HG03039 (cell line): ENCODE measurements at regions not wholly inside any gene's neighbourhood (a gene's known extent, or its start where the extent isn't known, plus 50 kb on each side); places are given as distances from the start of the nearest gene placed in this dataset.
"Not testable (repeated sequence)": the region's sequence is repeated elsewhere in the genome, so short reads cannot be mapped to it uniquely, and the experiment has no call there.

Source experiments
- ATAC-seq: cut with Tn5 transposase; IDR thresholded peaks from one replicate; pipeline ENCODE4 v1.9.1; 2021; ENCODE audit warnings: mild to moderate bottlenecking, moderate library complexity; ENCODE audit not compliant: unreplicated experiment

DNA sequence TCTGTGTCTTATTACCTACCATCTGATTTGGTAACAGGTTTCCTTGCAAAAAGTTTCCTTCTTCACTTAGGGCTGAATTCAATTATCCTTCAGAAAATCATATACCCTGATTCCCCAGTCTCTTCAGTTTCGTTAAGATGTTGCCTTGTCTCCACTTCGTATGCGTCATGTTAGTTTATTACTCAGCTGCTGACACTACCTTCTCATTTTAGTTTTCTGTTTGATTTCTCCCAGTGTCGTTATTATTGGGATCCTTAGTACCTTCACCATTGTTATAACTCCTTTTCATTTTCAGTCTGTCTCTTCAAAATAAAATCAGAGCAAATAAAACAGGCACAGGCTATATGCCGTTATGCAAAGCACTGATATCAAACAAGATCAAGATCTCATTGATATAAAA lies 87.5 kb upstream of the RBPJ start:
- no peak for ATAC-seq

DNA sequence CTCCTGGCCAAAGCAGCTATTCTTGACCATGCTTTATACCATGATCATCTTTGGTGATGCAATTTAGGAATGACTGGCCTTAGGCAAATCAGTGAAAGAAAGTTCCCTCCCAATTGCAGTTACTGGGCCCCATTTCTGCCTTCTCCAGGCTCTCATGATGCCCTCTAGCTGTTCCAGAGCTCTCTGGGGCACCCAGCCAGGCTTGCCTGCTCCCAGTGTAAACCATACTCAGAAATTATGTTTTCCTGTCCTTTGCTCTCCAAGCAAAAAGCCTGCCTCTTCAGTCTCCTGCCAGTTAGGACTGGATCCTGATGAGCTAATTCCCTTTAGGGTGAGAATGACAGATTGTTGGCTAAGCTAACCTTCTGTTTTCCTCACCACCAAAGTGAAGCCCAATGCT lies 85.3 kb upstream of the RBPJ start:
- no peak for ATAC-seq

DNA sequence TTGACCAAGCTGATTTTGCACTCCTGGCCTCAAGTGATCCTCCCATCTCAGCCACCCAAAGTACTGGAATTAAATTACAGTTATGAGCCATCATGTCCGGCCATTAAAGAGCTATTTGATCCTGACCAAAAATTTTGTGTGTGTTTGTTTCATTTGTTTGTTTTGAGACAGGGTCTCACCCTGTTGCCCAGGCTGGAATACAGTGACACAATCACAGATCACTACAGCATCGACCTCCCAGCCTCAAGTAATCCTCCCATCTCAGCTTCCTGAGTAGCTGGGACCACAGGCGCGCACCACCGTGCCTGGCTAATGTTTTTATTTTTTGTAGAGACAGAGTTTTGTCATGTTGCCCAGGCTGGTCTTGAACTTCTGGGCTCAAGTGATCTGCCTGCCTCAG lies 82.9 kb upstream of the RBPJ start:
- no peak for ATAC-seq

DNA sequence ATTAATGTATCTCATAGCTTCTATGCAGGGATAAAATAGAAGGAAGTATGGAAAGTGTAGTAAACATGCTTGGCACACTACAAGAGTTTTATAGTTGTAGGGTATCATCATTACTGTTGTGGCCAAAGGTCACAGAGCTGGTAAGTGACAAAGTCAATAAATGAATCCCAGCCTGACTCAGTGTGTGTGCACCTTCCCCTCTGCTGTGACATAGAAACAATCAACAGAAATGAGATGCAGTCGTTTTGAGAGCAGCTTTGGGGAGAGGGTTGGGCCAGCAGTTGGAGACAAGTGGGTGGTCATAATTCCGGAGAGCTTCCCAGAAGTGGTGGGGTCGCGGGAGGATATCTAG lies 82.4 kb upstream of the RBPJ start:
- ATAC-seq = no peak

DNA sequence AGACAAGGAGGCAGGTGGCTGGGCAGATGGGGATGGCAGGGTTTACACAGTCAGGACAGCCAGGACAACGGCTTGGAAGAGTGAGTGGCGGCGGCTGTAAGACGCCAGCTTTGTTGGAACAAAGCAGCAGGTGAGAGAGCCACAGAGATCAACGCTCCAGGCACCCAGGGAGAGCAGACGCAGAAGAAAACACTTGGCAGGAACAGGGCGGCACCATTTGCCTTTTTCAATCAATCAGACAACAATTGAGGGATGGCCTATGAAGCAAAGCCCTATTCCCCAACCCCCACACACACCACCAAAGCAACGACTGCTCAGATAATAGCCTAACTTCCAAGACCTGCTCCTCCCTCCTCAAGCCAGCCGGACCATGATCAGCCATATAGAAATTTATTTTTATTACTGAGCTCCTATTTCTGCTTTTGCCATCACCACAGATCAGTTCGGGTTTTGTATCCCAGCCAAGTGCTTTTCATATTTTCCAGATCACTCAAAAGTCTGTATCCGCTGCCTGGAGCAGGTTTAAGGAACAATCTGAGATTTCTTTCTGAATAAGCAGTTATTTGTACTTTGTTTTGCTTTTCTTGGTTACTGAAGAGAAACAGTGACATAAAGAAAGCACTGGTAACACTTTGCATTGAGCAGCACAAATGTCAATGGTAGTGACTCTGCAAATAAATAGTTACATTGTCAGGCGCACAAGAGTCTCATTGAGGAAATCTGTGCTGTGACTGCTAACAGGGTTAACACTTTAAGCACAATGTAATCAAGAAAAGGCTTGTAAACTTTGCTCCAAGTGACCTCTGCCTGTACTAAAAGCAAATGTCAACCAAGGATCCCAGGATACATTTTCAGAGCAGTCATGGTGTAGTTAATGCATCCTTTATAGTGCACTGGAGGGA lies 81.8 kb upstream of the RBPJ start:
- ATAC-seq = no peak

DNA sequence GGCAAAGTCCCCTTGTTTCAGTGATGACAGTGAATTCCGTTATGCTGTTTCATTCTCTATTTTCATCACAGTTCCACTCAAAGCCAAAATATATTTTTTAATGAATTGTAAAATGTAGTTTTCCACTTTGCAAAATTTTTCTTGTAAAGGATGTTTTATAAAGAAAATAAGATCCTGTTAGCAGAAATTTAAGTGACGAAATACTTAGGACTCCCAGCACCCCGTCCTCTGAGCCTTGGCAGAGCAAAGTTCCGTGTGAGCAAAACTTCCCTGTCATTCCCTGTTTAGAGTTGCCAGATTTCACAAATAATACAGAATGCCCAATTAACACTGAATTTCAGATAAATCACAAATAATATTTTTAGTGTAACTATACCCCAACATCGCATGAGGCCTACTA lies 81.0 kb upstream of the RBPJ start:
- ATAC-seq = no peak

DNA sequence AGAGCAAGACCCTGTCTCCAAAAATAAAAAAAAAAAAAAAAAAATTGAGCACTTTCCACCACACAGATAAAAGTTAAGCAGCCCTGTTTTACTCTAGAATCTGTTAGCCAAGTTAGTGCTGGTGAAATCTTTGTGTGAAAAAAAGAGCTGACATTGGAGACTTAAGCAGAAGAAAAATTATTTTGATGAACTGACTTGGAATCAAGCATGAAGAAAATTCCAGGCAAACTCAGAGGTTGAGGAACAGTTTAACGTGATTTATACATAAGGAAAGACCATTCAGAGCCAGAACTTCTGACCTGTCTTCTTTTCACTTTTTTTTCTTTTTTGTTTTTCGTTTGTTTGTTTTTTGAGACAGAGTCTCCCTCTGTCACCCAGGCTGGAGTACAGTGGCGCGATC lies 79.6 kb upstream of the RBPJ start:
- ATAC-seq = no peak

DNA sequence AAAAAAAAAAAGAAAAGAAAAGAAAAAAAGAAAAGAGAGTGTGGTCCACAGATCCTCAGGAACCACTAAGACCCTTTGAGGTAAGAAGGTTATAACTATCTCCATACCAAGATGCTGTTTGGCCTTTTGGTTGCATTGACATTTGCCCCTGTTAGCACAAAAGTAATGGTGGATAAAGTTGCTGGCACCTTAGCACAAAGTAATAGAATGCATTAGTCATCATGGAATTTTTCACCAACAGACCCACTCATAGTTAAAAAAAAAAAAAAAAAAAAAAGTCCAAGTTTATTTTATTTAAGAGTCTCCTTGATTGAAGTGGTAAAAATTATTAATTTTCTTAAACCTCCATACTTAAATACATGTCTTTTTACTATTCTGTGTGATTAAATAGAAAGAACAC lies 78.4 kb upstream of the RBPJ start:
- no peak for ATAC-seq

DNA sequence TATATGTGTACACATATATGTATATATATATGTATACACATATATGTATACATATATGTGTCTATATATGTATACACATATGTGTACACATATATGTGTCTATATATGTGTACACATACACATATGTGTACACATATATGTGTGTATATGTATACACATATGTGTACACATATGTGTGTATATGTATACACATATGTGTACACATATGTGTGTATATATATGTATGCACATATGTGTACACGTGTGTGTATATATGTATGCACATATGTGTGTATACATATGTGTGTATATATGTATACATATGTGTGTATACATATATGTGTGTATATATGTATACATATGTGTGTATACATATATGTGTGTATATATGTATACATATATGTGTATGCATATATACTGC lies 76.7 kb upstream of the RBPJ start:
- ATAC-seq = not testable (repeated sequence)

DNA sequence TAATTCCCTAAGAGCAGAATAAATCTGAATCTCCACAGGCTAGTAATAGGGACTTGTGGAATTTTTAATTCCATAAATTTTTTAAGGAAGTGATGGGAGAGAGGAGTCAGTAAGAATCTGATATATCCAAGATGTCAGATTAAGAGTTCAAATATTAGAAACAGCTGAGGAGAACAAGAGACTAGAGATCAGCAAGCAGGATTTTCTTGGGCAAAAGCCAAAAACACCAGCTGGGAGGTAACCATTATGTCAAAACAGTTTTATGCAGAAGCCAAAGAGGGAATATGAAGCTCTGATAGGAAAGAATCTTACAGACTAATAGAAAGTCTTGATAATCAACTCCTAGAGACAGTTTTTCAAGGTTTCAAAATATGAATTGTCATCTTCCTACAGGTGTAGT lies 72.2 kb upstream of the RBPJ start:
- no peak for ATAC-seq

DNA sequence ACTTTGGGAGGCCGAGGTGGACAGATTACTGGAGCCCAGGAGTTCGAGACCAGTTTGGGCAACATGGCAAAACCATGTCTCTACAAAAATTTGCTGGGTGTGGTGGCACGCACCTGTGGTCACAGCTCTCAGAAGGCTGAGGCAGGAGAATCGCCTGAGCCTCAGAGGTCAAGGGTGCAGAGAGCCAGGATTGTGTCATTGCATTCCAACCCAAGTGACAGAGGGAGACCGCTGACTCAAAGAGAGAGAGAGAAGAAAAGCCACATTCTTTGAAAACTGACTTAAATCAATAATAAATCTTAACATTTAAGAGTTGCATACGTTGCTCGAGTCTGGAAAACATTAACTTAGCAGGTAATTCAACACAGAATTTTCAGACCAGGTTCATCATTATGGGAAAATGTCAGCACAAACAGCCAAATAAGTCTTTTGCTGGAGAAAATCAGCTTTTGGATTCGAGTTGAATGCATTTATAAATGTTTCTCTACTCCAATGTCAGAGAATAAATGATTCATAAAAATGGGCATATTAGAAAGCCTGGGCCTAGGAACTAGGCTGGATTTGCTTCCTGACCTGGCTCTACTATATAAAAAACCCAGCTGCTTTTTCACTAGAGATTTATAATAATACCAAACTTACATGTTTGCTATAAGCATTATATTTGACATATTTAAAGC lies 68.3 kb upstream of the RBPJ start:
- no peak for ATAC-seq

DNA sequence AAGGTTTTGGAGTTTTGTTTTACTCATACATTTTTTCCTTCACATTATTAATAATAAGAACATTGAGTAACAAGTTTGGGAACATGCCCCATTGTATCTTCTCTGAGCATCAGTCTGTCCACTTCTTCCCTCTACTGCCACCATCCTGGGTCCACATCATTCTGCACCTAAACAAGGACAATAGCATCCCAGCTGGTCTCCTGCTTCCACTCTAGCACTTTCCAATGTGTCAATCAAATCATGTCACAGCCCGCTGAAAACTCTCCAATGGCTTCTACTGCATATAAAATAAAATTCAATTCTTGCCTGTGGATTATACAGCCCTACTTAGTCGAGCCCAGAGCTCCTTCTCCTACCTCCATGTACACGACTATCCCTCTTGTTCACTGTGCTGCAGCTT lies 66.8 kb upstream of the RBPJ start:
- no peak for ATAC-seq

DNA sequence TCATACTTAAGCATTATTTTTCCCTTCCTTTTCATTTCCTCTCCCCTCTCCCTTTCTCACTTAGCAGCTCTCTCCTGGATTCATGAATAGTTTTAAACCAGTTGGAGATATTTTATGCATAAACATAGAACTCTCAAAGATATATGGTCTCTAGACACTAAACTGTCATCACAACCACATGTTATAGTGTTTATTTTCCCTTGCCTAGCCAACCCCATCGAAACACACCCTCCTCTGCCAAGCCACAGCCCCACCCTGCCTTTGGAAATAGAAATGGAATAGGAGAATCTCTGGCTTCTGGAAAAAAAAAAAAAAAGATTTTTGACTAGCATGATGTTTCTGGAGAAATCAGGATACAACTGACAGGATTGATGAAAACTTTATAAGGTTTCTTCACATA lies 64.8 kb upstream of the RBPJ start:
- no peak for ATAC-seq

DNA sequence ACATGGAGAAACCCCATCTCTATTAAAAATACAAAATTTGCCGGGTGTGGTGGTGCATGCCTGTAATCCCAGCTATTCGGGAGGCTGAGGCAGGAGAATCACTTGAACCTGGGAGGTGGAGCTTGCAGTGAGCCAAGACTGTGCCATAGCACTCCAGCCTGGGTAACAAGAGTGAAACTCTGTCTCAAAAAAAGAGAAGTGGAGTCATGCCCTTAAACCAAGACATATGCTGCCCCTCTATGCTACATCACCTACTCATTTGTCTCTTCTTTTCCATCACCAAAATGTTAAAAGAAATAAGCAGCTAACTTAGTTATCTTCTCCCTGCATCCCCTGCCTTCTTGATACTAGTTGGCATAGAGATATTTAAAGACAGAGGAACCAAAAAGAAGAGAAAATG lies 63.4 kb upstream of the RBPJ start:
- not testable (repeated sequence) for ATAC-seq

DNA sequence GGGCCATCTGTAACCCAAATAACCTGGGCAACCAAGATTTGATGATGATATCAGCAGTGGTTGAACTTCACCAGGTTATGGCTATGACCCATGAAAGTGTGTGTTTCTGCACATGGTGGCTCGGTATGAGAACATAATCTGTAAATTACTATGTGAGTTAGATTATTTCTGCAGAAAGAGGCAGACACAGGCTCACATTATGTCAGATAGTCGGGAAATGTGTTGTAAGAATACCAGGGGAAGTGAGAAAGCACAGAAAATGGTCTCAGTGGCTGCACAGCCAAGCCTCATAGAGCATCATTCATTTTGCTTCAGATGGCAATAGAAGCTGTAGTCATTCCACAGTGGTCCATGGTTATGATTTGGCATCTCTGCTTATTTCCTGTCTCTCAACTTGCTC lies 63.0 kb upstream of the RBPJ start:
- ATAC-seq = peak; percentile 79

DNA sequence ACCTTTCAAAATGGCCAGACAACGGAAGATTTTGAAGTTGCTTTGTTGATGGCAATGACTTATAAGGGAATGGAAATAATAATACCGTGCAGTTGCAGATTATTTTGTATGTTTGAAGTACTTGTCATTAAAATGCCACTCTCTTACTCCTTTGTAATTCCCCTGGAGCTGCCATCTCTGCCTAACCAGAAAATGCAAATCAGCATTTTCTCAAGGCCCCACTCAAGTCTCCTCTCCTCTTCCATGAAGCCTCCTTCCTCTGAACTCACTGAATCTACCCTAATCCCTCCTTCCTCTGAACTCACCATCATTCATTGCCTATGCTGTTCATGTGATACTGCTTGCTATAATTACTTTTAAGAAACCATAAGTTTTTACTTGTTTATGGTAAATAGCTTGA lies 60.2 kb upstream of the RBPJ start:
- no peak for ATAC-seq

DNA sequence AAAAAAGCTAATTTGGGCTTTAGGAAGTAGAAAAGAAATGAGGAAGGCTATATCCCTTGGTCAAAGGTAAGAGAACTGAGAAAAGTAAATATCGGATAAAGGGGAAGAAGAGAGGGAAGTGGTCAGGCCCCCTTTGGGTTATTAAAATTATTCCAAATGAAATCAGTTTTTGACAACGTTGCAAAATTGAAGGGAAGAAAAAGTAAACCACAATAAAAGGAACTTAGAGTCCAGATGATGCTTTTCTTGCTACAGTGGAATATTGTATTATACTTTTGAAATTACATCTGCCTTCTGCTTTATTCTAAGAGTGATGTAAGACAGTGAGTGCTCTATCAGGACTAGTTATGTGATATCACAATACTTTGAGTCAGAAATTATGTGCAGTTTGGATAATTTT lies 59.4 kb upstream of the RBPJ start:
- no peak for ATAC-seq

DNA sequence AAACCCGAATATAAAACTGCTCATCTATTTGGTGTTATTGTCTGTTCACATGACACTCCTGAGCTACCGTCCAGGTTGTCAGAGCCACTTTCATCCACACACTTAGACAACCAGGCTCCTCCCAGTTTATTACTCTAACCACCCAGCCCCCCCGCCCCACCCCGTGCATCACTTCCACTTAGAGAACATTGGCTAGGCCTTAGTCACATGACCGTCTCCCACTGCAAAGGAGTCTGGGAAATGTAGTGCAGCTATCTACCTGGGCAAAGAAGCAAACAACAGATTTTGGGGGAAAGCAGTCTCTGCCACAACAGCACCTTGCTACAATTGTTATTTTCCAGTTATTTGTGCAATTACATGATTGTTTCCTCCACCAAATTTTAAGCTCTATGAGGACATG lies 57.6 kb upstream of the RBPJ start:
- no peak for ATAC-seq

DNA sequence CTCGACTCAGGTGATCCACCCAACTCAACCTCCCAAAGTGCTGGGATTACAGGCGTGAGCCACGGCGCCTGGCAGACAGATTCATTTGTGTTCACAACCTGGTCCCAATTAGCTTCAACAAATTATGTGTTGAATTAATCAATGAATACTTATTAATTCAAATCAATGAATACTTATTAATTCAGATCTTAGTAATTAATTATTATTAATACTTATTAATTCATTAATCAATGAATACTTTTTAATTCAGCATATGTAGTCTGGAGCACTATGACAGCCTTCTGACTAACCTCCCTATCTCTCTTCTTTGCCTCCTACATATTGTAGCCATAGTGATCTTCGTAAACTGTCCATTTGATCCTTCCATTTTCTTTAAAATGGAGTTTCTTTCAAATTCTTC lies 56.7 kb upstream of the RBPJ start:
- ATAC-seq = no peak

DNA sequence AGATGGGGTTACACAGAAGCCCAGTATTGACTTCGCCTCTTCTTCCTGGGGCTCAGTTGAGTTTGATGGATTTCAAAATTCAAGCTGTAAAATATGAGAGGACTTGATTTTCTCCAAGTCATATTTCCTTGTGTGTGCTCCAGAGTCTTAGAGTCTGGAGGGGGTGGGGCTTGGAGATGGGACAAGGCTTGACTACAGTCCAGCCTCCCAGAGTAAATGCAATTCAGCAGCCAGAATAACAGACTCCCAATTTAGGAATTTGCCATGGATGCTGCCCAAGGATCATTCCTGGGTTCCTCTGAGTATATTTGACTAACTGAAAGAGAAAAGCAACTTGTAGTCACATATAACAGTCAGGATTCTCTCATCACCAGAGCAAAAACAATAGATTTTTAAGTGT lies 53.7 kb upstream of the RBPJ start:
- ATAC-seq = no peak

DNA sequence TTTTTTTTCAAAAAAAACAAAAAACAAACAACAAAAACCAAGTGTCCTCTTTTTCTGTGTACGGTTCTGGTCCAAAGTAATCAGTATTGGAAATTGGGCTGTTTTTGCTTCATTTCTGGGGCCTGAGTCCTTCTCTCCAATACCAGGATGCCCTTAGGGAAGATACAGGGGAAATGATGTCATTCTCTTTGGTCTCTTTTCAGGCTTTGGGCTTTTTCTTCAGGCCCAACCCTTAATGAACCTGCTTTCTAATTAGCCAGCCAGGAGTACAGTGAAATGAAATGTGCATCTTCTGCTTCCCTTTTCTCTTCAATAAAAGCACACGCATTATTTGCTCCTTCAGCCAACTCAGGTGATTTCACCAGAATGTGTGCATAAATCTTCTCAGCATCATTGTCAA lies 52.6 kb upstream of the RBPJ start:
- no peak for ATAC-seq

DNA sequence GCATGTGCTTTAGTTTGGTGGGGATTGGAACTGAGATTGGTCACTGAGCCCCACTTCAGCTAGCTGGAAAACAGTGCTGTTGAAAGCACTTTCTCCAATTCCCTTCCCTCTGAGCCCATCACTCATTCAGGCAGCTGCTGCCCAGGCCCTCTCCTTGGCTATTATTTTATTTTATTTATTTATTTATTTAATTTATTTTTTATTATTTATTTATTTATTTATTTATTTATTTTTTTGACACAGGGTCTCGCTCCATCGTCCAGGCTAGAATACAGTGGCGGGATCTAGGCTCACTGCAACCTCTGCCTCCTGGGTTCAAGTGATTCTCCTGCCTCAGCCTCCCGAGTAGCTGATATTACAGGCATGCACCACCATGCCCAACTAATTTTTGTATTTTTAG lies 51.8 kb upstream of the RBPJ start:
- no peak for ATAC-seq
